ENCODE measurements at regions not wholly inside any gene's neighbourhood (a gene's known extent, or its start where the extent isn't known, plus 50 kb on each side); places are given as distances from the start of the nearest gene placed in this dataset.

- no peak for DNase-seq (ENCODE audit: low spot score)
- Mint-ChIP-seq H3K27me3 (ENCODE audit: low read depth) (no peaks in the 10 kb centered on the region), H3K4me1 (ENCODE audit: low read depth) (no peaks in the 10 kb centered on the region), H3K9me3 (ENCODE audit: low read depth) (peaks cover 35% of the 10 kb centered on the region), H3K27ac (ENCODE audit: unreplicated experiment) (no peak overlapping the region), H3K4me3 (ENCODE audit: unreplicated experiment) (no peak overlapping the region), H3K36me3 (ENCODE audit: low read depth) (no peaks in the 10 kb centered on the region)
- TF ChIP-seq, protein P1, sequence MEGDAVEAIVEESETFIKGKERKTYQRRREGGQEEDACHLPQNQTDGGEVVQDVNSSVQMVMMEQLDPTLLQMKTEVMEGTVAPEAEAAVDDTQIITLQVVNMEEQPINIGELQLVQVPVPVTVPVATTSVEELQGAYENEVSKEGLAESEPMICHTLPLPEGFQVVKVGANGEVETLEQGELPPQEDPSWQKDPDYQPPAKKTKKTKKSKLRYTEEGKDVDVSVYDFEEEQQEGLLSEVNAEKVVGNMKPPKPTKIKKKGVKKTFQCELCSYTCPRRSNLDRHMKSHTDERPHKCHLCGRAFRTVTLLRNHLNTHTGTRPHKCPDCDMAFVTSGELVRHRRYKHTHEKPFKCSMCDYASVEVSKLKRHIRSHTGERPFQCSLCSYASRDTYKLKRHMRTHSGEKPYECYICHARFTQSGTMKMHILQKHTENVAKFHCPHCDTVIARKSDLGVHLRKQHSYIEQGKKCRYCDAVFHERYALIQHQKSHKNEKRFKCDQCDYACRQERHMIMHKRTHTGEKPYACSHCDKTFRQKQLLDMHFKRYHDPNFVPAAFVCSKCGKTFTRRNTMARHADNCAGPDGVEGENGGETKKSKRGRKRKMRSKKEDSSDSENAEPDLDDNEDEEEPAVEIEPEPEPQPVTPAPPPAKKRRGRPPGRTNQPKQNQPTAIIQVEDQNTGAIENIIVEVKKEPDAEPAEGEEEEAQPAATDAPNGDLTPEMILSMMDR (IDR thresholded peaks at IDR 0.05), result no peak
Observed at GRCh38 chr12:38144601-38145436, 171.8 kb upstream of the ALG10B start.

DNA sequence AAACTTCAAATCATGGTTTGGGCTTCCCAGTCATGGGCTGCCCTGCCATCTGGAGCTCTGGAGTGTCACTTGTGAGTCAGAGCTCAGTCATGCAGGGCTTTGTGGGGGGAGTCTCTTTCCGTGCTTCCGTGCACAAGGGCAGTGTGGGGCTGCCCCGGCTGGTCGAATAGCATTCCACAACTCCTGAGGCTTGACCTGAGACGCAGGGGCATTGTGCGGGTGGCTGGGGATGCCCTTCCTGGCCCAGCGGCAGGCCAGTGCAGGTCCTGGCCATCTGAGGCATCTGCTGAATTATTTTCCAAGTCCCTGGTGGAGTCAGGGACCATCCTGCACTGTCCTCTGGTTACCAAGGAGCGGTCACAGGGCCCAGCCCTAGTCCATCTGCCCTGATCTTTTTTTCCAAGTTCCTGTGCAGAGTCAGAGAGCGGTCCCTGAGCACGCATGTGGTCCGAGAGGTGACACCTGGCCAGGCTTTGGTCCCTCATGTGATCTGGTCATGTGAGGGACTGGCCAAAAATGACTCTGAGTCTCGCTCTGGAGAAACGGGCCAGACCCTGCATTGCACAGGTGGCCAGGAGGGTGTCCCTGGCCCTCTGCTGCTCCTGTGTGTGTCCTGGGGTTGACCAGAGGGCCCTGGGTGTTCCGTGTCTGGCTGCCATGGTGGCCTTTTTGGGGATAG, 167.0 kb upstream of the ALG10B start:
- no peak overlapping the region for H3K4me3 Mint-ChIP-seq (ENCODE audit: unreplicated experiment)
- no peaks in the 10 kb centered on the region for H3K36me3 Mint-ChIP-seq (ENCODE audit: low read depth)
- peaks cover 43% of the 10 kb centered on the region for H3K9me3 Mint-ChIP-seq (ENCODE audit: low read depth)
- H3K27me3 Mint-ChIP-seq (ENCODE audit: low read depth), result no peaks in the 10 kb centered on the region
- no peaks in the 10 kb centered on the region for H3K4me1 Mint-ChIP-seq (ENCODE audit: low read depth)
- TF ChIP-seq, protein P1 (IDR thresholded peaks at IDR 0.05), result no peak
- no peak for DNase-seq (ENCODE audit: low spot score)
- no peak overlapping the region for H3K27ac Mint-ChIP-seq (ENCODE audit: unreplicated experiment)

GRCh38 chr12:38151991-38152700, 164.4 kb upstream of the ALG10B start:
- Mint-ChIP-seq H3K27me3 (ENCODE audit: low read depth) (no peaks in the 10 kb centered on the region), H3K36me3 (ENCODE audit: low read depth) (no peaks in the 10 kb centered on the region), H3K27ac (ENCODE audit: unreplicated experiment) (no peak overlapping the region), H3K4me3 (ENCODE audit: unreplicated experiment) (no peak overlapping the region), H3K4me1 (ENCODE audit: low read depth) (no peaks in the 10 kb centered on the region), H3K9me3 (ENCODE audit: low read depth) (peaks cover 28% of the 10 kb centered on the region)
- DNase-seq (ENCODE audit: low spot score), result no peak
- TF ChIP-seq, protein P1 (IDR thresholded peaks at IDR 0.05), result no peak

GRCh38 chr12:38152816-38153736, 163.5 kb upstream of the ALG10B start:
- Mint-ChIP-seq H3K36me3 (ENCODE audit: low read depth) (no peaks in the 10 kb centered on the region), H3K4me1 (ENCODE audit: low read depth) (no peaks in the 10 kb centered on the region), H3K4me3 (ENCODE audit: unreplicated experiment) (no peak overlapping the region), H3K27ac (ENCODE audit: unreplicated experiment) (no peak overlapping the region), H3K9me3 (ENCODE audit: low read depth) (peaks cover 19% of the 10 kb centered on the region), H3K27me3 (ENCODE audit: low read depth) (no peaks in the 10 kb centered on the region)
- no peak for DNase-seq (ENCODE audit: low spot score)
- TF ChIP-seq, protein P1 (IDR thresholded peaks at IDR 0.05), result no peak

Measured in chondrocyte (in vitro differentiated cells).